Endometrium (tissue), 2 donors: ENCODE measurements at regions not wholly inside any gene's neighbourhood (a gene's known extent, or its start where the extent isn't known, plus 50 kb on each side); places are given as distances from the start of the nearest gene placed in this dataset.
A peak's percentile ranks its signal among the peaks of the same experiment; 100 is the strongest.
"Not testable (repeated sequence)": the region's sequence is repeated elsewhere in the genome, so short reads cannot be mapped to it uniquely, and the experiment has no call there.

Source experiments
- FAIRE-seq: peaks from 2 replicates; lab custom pipeline; 2012; peaks lifted over from hg19 to GRCh38; lab: Jason Lieb, UNC
- donor health status: control.
- donor health status: control.

DNA sequence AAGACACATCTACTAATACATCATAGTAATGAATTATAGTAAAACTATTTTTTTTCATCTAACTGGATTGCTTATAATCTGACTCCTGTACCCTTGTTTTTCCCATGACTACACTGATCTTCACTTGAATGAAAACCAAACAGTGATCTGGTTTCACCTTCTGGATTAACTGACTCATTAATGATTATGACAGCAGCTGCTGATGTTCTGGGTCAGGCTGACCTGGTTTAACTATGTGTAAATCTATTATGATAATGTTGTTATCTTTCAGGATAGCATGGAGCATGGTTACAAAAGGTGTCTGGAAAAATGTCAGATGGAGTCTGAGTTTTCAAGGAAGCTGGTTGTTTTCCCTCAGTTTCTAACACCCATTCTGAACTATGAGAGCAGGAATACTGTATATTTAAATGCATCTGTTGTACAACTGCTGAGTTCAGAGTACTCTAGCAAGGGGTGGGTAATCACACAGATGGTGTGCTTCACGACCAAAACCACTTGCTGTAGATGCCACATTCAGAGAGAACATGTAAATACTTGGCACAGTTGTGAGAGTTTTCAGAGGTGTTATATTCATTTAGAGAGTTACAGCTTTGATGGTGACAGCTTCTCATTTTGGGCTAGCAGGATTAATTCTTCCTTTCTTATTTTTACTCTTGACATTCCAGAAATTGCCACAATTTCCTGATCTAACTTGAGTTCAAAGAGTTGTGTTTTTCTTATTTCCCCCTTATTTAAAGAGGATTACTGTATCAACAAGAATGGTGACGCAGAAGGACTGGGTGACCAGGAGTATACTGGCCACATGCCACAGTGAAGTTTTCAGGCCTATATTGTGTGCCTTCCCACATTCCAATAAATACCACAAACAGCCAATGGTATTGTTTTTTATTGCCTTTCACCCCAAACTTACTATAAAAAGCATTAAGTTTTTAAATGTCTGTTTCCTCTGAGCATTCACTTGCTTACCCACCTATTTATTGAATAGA, 249.7 kb upstream of the TET2 start:
- peak; percentile 86 for FAIRE-seq

DNA sequence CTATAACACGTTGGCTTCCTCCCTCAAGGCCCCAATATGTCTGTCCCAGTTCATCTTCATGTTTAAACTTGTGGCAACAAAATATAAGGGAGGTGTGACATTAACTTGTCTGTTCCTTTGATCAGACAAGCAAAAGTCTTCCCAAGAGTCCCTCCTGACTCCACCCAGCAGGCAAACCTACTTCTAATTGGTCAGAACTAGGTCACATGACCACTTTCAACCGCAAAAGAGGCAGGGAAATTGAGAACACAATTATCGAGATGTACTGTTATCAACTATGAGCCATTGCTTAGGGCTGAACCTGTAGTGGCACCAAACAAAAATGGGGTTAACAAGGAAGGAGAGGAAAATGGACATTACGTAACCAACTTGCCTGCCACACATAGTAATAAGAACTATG, 246.8 kb upstream of the TET2 start:
- FAIRE-seq = no peak

DNA sequence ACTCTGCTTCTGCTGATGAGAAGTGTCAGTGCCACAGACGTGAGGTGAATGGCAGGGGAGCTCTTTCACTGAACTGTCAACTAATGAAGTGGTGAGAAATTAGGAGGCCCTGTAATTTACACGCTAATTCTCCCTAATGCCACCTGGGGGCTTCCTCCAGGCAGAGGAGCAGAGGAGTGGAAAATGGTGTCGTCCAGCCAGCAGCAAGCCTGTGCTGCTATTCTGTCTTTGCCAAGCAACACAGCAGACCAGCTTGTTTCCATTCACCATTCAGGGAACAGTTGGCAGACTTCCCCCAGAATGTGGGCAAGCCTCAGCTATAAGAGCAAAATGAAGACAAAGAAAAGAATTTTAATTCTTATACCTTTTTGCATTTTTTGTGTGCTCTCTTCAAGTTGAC, 245.2 kb upstream of the TET2 start:
- FAIRE-seq = no peak

DNA sequence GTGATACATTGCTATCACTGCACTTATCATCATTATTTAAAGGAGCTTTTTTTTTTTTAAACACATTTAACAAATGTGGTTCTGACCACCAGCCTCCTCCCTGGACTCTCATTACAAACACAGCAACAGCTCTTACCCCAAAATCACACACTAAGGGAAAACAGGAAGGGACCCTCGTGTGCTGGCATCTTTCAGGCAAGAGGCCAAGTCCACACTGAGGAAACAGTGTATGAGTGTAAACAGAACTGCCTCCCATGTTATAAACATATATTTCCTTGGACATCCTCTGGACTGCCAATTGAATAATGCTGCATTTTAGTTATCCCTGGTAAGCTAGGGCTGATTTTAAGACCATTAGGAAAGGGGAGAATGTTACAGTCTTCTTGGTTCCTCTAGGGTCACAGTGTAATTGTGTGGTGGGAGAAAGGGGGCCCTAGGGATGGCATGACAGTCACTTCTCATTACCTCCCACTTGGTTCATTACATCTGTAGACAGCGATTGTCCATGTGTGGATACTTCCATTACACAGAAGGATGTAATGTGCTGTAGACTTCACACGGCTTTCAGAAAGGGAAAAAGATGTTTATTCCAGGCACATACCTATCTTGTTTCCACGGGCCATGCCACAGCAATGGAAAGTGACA, 244.6 kb upstream of the TET2 start:
- FAIRE-seq = no peak

DNA sequence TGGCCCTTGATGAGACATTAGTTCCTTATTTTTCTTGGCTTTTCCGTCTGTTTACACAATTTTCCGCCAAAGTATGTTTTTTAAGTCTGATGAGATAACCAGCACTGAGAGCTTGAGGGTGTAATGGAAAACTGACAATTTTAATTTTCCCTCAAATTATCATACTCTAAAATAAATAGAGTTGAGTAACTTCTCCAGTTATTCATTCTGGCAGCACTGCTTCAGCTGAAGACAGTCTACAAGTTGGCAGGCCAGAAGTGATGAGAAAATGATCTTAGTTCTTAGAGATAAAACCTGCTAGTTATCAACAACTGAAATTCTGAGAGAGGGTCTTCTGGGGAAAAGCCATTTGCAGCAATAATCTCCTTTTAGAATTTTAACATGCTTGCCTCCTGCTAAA, 241.6 kb upstream of the TET2 start:
- no peak for FAIRE-seq

DNA sequence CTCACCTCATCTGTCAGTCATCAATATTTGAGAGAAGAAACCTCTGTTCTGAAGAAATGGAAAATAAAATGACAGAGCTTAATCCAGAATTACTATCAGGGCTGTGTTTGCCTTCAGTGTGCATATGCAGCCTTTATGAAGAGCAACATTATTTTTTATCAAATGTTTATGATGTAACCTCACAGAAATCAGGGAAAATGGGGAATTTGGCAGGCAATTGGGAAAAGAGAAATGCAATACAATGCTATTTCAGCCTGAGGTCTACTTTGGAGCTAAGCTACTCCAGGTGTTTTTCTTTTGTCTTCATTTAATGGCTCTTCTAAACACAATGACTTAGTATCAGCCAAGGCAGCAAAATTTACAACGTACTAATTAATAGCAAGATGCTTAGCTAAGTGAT, 241.1 kb upstream of the TET2 start:
- FAIRE-seq = no peak

DNA sequence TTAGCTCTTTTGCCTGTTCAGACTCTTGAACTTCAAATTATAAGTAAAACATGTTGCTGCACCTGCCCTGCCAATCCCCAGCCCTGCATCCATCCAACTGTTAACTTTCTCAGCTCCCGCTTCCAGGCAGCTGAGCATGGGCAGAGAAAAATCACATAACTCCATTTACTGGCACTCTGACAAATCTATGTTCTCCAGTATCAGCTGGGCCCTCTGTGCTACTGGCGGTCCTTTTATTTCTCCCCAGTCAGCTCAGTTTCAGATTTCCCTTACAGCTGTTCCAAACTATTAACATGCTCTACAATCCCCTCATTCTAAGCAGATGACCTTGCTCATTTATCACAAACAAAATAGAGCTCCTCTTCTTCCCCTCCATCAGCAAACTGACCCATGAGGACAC, 240.4 kb upstream of the TET2 start:
- FAIRE-seq = no peak

DNA sequence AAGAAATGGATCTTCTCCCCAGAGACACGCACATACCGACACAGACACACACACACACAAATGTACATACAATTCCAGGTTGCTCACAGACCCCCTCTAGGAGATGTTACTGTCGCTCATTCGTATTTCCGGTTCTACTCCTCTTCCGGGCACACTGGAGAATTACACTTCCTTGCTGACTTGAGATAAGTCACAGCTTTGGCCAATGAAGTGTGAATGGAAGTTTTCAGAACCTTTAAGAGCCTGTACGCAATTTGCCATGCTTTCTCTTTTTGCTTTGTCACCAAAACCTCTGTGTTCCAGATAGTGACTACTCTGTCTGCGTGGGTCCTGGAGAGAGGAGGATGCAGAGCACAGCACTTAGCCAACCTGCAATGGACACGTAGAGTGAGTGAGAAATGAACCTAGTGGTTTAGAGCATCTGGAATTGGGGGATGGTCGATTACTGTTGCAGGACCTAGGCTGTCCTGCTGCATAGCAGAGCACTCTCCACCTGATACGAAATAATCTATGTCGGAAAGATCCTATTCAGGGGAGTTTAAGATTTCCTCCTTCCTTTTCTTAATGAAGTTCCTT, 239.5 kb upstream of the TET2 start:
- FAIRE-seq = no peak

DNA sequence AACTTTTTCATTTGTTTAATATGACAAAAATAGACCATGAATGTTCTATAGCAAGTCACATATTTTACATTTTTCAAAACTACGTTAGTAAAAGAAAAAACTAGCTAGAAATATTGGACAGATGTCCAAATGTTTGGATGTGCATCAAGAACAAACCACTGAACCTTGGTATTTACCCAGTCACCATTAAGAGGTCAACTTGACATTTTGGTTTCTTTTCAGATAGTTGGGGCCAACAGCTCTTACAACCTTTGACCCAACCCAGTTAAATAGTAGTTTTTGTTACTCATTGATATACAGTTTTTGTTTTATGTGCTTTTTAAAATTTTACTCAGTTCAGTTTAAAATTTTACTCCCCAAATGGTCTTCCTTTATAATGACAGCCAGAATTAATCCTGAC, 238.7 kb upstream of the TET2 start:
- no peak for FAIRE-seq

DNA sequence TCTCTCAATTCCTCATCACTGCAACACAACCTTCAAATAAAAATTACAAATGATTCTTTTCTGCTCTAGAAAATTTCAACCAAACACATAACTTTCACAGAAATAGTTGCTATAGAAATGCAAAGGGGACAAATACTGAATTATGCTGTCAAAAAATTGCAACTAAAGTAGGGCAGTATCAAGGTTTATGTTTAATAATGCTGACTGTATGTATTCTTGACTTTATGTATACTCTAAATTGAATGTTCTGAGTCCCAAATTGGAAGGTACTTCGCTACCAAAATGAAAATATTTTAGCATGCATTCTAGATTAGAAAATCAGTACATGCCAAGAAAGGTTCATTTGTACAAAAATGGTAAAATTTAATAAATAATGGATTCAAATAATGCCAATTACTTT, 237.3 kb upstream of the TET2 start:
- FAIRE-seq = no peak

DNA sequence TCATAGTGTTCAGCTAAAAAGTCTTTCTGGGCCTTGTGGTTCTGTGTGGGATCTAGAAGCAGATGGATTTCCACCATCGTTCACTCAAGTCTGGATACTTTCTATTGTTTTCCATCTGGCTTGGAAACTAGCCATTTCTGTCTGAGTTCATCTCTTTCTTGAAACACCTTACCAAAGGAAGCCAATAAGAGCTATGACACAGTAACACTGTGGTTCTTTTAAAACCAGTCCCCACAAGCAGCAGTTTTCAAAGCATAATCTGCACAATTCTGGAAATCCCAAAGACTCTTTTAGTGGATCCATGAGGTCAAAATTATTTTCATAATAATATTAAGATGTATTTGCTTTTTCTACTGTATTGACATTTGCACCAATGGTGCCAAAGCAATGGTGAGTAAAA, 234.2 kb upstream of the TET2 start:
- no peak for FAIRE-seq

DNA sequence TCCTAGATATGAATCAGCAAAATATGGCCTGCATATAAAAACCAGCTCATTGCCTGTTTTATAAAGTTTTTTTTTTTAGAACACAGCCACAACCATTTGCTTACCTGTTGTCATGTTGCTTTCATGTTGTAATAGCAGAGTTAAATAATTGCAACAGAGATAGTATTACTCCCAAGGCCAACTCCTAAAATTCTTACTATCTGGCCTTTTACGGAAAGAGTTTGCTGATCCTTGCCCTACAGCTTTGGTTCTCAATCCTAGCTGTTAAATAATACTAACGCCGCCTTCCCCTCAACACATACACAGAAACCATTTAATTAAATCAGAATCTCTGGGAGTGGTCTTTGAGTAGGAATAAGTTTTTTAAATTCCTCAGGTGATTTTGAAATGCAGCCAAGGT, 231.3 kb upstream of the TET2 start:
- no peak for FAIRE-seq

DNA sequence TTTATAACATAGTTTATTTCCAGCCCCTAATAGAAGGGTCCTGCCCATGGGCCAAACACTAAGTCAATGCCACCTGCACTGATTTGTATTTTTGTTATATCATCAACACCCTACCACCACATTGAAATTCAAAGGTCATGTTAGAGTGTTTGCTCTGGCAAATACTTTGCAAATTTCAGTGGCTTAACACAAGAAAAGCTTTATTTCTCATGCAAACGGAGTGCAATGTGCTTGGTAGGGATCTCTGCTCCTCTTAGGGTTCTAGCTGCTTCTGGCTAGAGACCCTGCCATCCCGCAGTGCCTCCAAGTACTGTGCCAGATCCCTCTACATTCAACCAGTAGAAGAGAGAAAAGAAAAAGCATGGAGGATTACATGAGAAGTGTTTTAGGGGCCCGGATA, 230.8 kb upstream of the TET2 start:
- FAIRE-seq = no peak

DNA sequence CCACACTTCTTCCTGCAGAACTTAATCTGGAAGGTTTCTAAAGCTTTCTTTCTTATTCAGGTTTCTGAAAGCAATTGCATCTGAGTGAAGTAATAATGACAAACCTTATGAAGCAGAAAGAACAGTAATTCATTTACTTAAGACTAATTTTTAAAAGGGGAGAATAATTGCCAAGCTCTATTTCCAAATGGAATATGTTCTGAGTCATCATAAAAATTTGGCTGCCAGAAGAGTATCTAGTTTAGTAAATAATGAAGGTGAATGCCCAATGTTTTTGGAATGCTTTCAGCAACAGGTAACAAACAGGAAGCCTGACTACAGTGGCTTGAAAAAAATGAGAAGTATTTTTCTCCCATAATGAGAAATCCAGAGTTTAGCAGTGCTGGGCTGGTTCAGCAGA, 227.3 kb upstream of the TET2 start:
- no peak for FAIRE-seq

DNA sequence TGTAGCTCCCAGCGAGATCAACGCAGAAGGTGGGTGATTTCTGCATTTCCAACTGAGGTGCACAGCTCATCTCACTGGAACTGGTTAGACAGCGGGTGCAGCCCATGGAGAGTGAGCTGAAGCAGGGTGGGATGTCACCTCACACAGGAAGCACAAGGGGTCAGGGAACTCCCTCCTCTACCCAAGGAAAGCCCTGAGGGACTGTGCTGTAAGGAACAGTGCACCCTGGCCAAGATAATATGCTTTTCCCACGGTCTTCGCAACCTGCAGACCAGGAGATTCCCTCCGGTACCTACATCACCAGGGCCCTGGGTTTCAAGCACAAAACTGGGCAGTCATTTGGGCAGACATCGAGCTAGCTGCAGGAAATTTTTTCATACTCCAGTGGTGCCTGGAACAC, 216.4 kb upstream of the TET2 start:
- no peak for FAIRE-seq

DNA sequence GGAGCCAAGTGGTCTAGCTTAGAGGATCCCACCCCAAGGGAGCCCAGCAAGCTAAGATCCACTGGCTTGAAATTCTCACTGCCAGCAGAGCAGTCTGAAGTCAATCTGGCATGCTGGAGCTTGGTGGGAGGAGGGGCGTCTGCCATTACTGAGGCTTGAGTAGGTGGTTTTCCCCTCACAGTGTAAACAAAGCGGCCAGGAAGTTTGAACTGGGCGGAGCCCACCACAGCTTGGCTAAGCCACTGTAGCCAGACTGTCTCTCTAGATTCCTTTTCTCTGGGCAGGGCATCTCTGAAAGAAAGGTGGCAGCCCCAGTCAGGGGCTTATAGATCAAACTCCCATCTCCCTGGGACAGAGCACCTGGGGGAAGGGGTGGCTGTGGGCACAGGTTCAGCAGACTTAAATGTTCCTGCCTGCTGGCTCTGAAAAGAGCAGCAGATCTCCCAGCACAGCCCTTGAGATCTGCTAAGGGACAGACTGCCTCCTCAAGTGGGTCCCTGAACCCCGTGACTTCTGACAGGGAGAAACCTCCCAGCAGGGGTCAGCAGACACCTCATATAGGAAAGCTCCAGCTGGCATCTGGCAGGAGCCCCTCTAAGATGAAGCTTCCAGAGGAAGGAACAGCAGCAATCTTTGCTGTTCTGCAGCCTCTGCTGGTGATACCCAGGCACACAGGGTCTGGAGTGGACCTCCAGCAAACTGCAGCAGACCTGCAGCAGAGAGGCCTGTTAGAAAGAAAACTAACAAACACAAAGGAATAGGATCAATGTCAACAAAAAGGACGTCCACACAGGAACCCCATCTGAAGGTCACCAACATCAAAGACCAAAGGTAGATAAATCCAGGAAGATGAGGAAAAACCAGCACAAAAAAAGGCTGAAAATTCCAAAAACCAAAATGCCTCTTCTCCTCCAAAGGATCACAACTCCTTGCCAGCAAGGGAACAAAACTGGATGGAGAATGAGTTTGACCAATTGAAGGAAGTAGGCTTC, 215.6 kb upstream of the TET2 start:
- not testable (repeated sequence) for FAIRE-seq

DNA sequence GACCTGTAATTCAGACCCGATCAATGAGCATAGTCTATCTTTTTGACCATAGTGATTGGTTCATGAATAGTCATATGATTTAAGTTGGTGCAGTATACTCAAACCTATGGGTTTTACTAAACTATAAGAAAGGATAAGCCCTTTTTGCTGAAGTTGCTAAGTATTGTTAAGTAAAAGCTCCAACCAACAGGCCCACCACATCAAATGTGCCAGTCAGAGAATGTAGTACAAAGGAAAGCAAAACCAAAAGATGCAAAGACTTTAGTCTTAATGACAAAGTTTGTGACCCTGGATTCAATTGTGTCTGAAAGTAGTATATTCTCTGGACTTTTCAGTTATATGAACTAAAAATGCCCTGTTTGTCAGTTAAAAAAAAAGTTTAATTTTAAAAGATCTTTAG, 208.1 kb upstream of the TET2 start:
- FAIRE-seq = no peak

DNA sequence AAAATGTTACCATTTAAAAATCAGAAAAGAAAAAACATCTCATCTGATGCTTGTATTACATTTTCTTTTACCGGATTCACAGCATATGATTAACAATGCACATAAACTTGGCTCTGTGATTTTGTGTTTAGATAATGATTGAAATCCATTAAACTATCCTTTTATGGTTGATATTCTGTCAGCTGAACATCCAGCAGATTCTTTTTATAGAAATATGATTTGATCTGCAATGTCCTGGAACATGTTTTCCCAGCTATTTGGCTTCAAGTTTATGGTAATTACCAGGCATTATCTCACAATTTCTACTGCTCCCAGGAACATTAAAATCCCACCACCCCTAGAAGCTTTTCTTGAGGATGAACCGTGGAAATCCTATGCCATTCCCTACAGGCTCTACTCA, 205.7 kb upstream of the TET2 start:
- FAIRE-seq = no peak

DNA sequence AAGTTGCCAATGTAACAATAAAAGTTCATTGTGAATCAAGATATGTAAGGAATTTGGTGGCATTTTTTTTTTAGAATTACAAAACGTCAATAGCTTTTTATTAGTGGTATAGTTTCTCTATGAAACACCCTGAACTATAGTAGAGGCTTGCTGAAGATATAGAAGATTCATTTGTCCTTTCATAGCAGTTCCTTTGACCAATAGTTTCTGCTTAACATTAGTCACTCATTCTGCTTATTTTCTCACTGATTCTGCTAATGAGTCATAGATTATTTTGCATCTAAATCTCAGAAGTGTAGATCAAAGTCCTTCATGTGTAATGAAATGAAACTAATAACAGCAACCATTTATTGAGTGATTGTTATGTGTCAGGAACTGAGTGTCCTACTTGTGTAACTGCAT, 205.0 kb upstream of the TET2 start:
- no peak for FAIRE-seq

DNA sequence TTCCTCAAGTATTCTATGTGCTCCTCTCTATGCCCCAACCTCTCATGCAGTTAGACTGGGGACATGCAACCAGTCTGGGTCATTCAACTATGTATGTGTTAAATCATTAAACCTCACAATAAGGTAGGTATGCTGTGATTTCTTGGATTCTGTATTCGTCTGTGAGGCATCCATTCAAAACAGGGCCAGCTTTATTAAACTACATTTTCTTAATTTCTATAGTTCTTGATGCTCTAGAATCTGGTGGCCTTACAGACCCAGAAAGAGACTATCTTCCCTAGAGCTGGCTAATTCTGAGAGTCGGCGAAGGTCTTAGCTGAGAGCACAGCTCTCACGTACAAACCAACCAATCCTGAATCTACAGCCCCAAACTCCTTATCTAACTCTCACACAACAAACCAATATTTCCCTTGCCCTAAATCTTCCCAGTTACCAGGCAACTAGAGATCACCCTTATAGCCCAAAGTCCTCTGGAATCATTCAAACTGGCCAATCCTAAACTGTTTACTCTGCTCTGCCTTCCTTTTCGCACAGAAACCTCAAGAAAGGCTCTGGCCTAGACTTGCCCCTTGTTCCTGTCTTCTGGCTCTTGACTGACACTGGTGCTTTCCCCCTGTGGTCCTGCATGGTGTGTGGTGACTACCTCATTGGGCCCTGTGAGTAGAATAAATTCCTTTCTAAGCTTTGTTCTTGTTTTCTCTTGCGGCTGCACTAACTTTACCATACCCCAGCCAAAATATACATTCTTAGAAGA, 203.5 kb upstream of the TET2 start:
- no peak for FAIRE-seq

DNA sequence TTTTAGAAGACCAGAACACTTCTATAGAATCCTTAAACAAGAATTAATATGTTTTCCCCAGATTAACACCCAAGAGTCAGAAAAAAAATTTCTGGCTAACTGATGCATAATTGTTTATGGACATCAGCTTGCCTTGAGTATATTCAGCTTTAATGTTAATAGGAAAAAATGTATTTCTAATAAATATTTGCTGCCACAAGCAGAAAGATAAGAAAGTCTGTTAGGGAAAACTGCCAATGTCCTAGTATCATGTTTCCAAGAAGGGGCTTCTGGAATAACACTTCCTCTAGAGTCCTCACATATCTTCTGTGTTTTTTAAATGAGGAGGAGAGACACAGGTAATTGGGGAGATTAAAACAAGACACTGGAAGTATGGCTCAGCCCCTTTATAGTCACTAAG, 202.1 kb upstream of the TET2 start:
- FAIRE-seq = no peak
